ENCODE measurements at regions not wholly inside any gene's neighbourhood (a gene's known extent, or its start where the extent isn't known, plus 50 kb on each side); places are given as distances from the start of the nearest gene placed in this dataset.

DNA sequence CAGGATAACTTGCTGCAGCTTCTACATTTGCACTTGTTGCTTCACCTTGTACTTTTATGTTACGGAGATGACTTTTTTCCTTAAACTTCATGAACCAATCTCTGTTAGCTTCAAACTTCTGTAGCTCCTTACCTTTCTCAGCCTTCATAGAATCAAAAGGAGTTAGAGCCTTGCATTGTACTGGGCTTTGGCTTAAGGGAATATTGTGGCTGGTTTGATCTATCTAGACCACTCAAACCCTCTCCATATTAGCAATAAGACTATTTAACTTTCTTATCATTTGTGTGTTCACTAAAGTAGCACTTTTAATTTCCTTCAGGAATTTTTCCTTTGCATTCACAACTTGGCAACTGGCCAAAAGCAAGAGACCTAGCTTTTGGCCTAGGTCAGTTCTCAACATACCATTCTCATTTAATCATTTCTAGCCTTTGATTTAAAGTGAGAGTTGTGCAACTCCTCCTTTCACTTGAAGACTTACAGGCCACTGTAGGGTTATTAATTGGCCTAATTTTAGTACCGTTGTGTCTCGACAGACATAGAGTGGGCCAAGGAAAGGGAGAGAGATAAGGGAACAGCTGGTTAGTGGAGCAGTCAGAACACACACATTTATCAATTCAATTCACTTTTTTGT is 63.7 kb downstream of the SHOC1 start:
- TF ChIP-seq CTCF (IDR thresholded peaks at IDR 0.05; ENCODE audit: insufficient read depth, low read length, severe bottlenecking) = no peak
- Histone ChIP-seq H3K36me3 (ENCODE audit: control insufficient read depth, insufficient read depth, low read length) (no peaks in the 10 kb centered on the region), H3K27me3 (ENCODE audit: control insufficient read depth, insufficient read depth, low read length) (no peaks in the 10 kb centered on the region), H3K4me3 (ENCODE audit: low read depth, low read length) (no peak overlapping the region)
- FAIRE-seq = no peak
- DNase-seq (ENCODE audit: low read depth) = peak; percentile 90

- H3K4me3 ChIP-seq (ENCODE audit: low read depth, low read length) = no peak overlapping the region
- DNase-seq (ENCODE audit: low read depth) (peak; percentile 99), FAIRE-seq (no peak)
- H3K36me3 ChIP-seq (ENCODE audit: control insufficient read depth, insufficient read depth, low read length) = no peaks in the 10 kb centered on the region
- TF ChIP-seq CTCF (IDR thresholded peaks at IDR 0.05; ENCODE audit: insufficient read depth, low read length, severe bottlenecking) = no peak
- H3K27me3 ChIP-seq (ENCODE audit: control insufficient read depth, insufficient read depth, low read length) = no peaks in the 10 kb centered on the region
These were observed 65.9 kb downstream of the SHOC1 start for GRCh38 chr9:111728617-111729366.

GRCh38 chr9:111728143-111728542 is 66.6 kb downstream of the SHOC1 start:
- no peak for TF ChIP-seq CTCF (IDR thresholded peaks at IDR 0.05; ENCODE audit: insufficient read depth, low read length, severe bottlenecking)
- FAIRE-seq = no peak
- DNase-seq (ENCODE audit: low read depth) = peak; percentile 92
- Histone ChIP-seq H3K4me3 (ENCODE audit: low read depth, low read length) (no peak overlapping the region), H3K36me3 (ENCODE audit: control insufficient read depth, insufficient read depth, low read length) (no peaks in the 10 kb centered on the region), H3K27me3 (ENCODE audit: control insufficient read depth, insufficient read depth, low read length) (no peaks in the 10 kb centered on the region)

GRCh38 chr9:111726949-111727348 is 65.5 kb downstream of the GNG10 start:
- FAIRE-seq = no peak
- Histone ChIP-seq H3K36me3 (ENCODE audit: control insufficient read depth, insufficient read depth, low read length) (no peaks in the 10 kb centered on the region), H3K27me3 (ENCODE audit: control insufficient read depth, insufficient read depth, low read length) (no peaks in the 10 kb centered on the region), H3K4me3 (ENCODE audit: low read depth, low read length) (no peak overlapping the region)
- no peak for TF ChIP-seq CTCF (IDR thresholded peaks at IDR 0.05; ENCODE audit: insufficient read depth, low read length, severe bottlenecking)
- DNase-seq (ENCODE audit: low read depth) = no peak

GRCh38 chr9:111720174-111720573 is 58.8 kb downstream of the GNG10 start:
- TF ChIP-seq CTCF (IDR thresholded peaks at IDR 0.05; ENCODE audit: insufficient read depth, low read length, severe bottlenecking) = no peak
- no peak overlapping the region for H3K4me3 ChIP-seq (ENCODE audit: low read depth, low read length)
- DNase-seq (ENCODE audit: low read depth) (peak; percentile 3), FAIRE-seq (no peak)
- H3K36me3 ChIP-seq (ENCODE audit: control insufficient read depth, insufficient read depth, low read length) = no peaks in the 10 kb centered on the region
- H3K27me3 ChIP-seq (ENCODE audit: control insufficient read depth, insufficient read depth, low read length) = no peaks in the 10 kb centered on the region
